Uterus (tissue), 3 donors: ENCODE measurements at regions not wholly inside any gene's neighbourhood (a gene's known extent, or its start where the extent isn't known, plus 50 kb on each side); places are given as distances from the start of the nearest gene placed in this dataset.

Source experiments
- DNase-seq, 2 donors: peaks; one replicate each; pipeline ENCODE4 v3.0.0-alpha.2; 2019 to 2020
- H3K27ac ChIP-seq, 2 donors: fragments of 200-600 bp; sonication (generic); 1 replicate in 1 of 2; 2 replicates in 1 of 2; pipeline ENCODE4 v1.5.1; 2016 to 2018
- H3K27me3 ChIP-seq, 2 donors: fragments of 200-600 bp; sonication (generic); one replicate each; pipeline ENCODE4 v1.5.1; 2018 to 2019; ENCODE audit warnings: control low read depth in 1 of 2
- H3K36me3 ChIP-seq, 2 donors: fragments of 200-600 bp; sonication (generic); one replicate each; pipeline ENCODE4 v1.5.1; 2019; ENCODE audit warnings: control low read depth in 1 of 2
- H3K4me1 ChIP-seq, 2 donors: fragments of 200-600 bp; sonication (generic); one replicate each; pipeline ENCODE4 v1.5.1; 2018 to 2019; ENCODE audit warnings: control low read depth in 1 of 2
- H3K4me3 ChIP-seq, 2 donors: fragments of 200-600 bp; sonication (generic); 1 replicate in 1 of 2; 2 replicates in 1 of 2; pipeline ENCODE4 v1.5.1; 2018 to 2019; ENCODE audit warnings: mild to moderate bottlenecking in 1 of 2
- H3K9me3 ChIP-seq, 2 donors: fragments of 200-600 bp; sonication (generic); one replicate each; pipeline ENCODE4 v1.5.1; 2019; ENCODE audit warnings: control low read depth in 1 of 2
- CTCF ChIP-seq, 4 experiments: fragments of 200-600 bp in 2 of 4; fragments of 450-650 bp in 2 of 4; sonication (generic) in 2 of 4; IDR thresholded peaks; one replicate each; pipeline ENCODE4 v1.5.1; 2016 to 2019; ENCODE audit warnings: antibody characterized with exemption in 4 of 4, mild to moderate bottlenecking in 2 of 4, moderate library complexity in 1 of 4
- POLR2A ChIP-seq, 2 donors: fragments of 450-650 bp; IDR thresholded peaks; one replicate each; pipeline ENCODE4 v1.6.1; 2016; ENCODE audit warnings: antibody characterized with exemption in 2 of 2, mild to moderate bottlenecking in 1 of 2, moderate library complexity in 1 of 2
- intact Hi-C: fragments of 100-400 bp; cut with DNase I; formaldehyde crosslinking; loops from one replicate; pipeline ENCODE4 v1.15.1; 2023; ENCODE audit warnings: low total_unique reads
- donor health status: DM: yes; HTN: yes; CAD: no.

- intact Hi-C loops = no loop called here
- TF ChIP-seq POLR2A (IDR thresholded peaks at IDR 0.05) = no peak
- TF ChIP-seq CTCF (IDR thresholded peaks at IDR 0.05) = no peak
- Histone ChIP-seq H3K9me3 (no peaks in the 10 kb centered on the region), H3K36me3 (no peaks in the 10 kb centered on the region), H3K4me1 (no peaks in the 10 kb centered on the region), H3K27ac (peak overlapping the region in 1 of 2 donors; percentile 35), H3K4me3 (no peak overlapping the region), H3K27me3 (no peaks in the 10 kb centered on the region)
- DNase-seq = no peak
These were observed 311.6 kb downstream of the KCNRG start for GRCh38 chr13:50326811-50327210.

- Histone ChIP-seq H3K27me3 (no peaks in the 10 kb centered on the region), H3K27ac (no peak overlapping the region), H3K36me3 (no peaks in the 10 kb centered on the region), H3K4me1 (no peaks in the 10 kb centered on the region), H3K9me3 (no peaks in the 10 kb centered on the region), H3K4me3 (no peak overlapping the region)
- no peak for DNase-seq
- intact Hi-C loops = no loop called here
- TF ChIP-seq CTCF (IDR thresholded peaks at IDR 0.05) = no peak
- TF ChIP-seq POLR2A (IDR thresholded peaks at IDR 0.05) = no peak
These were observed 319.0 kb downstream of the KCNRG start for GRCh38 chr13:50334115-50334778.

- Histone ChIP-seq H3K27me3 (no peaks in the 10 kb centered on the region), H3K36me3 (no peaks in the 10 kb centered on the region)
These were observed 319.7 kb downstream of the KCNRG start for GRCh38 chr13:50334944-50335343.

GRCh38 chr13:50339271-50339670 is 324.0 kb downstream of the KCNRG start:
- Histone ChIP-seq H3K4me1 (no peaks in the 10 kb centered on the region), H3K36me3 (no peaks in the 10 kb centered on the region), H3K9me3 (no peaks in the 10 kb centered on the region), H3K27ac (no peak overlapping the region), H3K27me3 (no peaks in the 10 kb centered on the region), H3K4me3 (no peak overlapping the region)
- TF ChIP-seq POLR2A (IDR thresholded peaks at IDR 0.05) = no peak
- no peak for TF ChIP-seq CTCF (IDR thresholded peaks at IDR 0.05)
- intact Hi-C loops = no loop called here
- DNase-seq = no peak

More at GRCh38 chr13:50334944-50335343, 319.7 kb downstream of the KCNRG start:
- Histone ChIP-seq H3K4me1 (no peaks in the 10 kb centered on the region), H3K9me3 (no peaks in the 10 kb centered on the region), H3K4me3 (no peak overlapping the region), H3K27ac (no peak overlapping the region)
- no peak for DNase-seq
- intact Hi-C loops = no loop called here
- TF ChIP-seq POLR2A (IDR thresholded peaks at IDR 0.05) (no peak), CTCF (IDR thresholded peaks at IDR 0.05) (no peak)

GRCh38 chr13:50340146-50340545 is 324.9 kb downstream of the KCNRG start:
- no peaks in the 10 kb centered on the region for H3K4me1 ChIP-seq
- no peaks in the 10 kb centered on the region for H3K9me3 ChIP-seq
- no peak for DNase-seq
- H3K27ac ChIP-seq = no peak overlapping the region
- intact Hi-C loops = no loop called here
- H3K27me3 ChIP-seq = no peaks in the 10 kb centered on the region
- no peak overlapping the region for H3K4me3 ChIP-seq
- no peaks in the 10 kb centered on the region for H3K36me3 ChIP-seq
- no peak for TF ChIP-seq POLR2A (IDR thresholded peaks at IDR 0.05)
